ENCODE measurements at regions not wholly inside any gene's neighbourhood (a gene's known extent, or its start where the extent isn't known, plus 50 kb on each side); places are given as distances from the start of the nearest gene placed in this dataset.
"Not testable (repeated sequence)": the region's sequence is repeated elsewhere in the genome, so short reads cannot be mapped to it uniquely, and the experiment has no call there.

- Histone ChIP-seq H3K27me3 (replicated peaks; ENCODE audit: control insufficient read depth, insufficient read depth, low read length) (no peaks in the 10 kb centered on the region), H3K4me1 (no peaks in the 10 kb centered on the region), H3K9me3 (peaks cover 3% of the 10 kb centered on the region; the same call in 1 of the 2 replicates), H3K4me3 (ENCODE audit: low read depth, low read length) (no peak overlapping the region), H3K36me3 (ENCODE audit: control insufficient read depth, insufficient read depth, low read length) (no peaks in the 10 kb centered on the region)
- intact Hi-C loops (cut with micrococcal nuclease; ENCODE audit: unreplicated experiment) = no loop called here
- no peak overlapping the region for H3K27ac Mint-ChIP-seq (ENCODE audit: unreplicated experiment)
- ChIA-PET CTCF (no interaction called here), POLR2A (no interaction called here)
- H3K27me3 Mint-ChIP-seq (ENCODE audit: insufficient read depth, unreplicated experiment) = no peaks in the 10 kb centered on the region
- H3K36me3 Mint-ChIP-seq (ENCODE audit: insufficient read depth, unreplicated experiment) = no peaks in the 10 kb centered on the region
- H3K9me3 Mint-ChIP-seq (ENCODE audit: unreplicated experiment) = peaks cover 25% of the 10 kb centered on the region
- H3K4me3 Mint-ChIP-seq (ENCODE audit: unreplicated experiment) = no peak overlapping the region
- no peak for TF ChIP-seq CTCF (IDR thresholded peaks at IDR 0.05; ENCODE audit: insufficient read depth in 1 of 2, low read depth in 1 of 2, low read length in 1 of 2, severe bottlenecking in 1 of 2, unreplicated experiment in 1 of 2)
- no TSS peak for BruUV-seq (replicated peaks)
- H3K4me1 Mint-ChIP-seq (ENCODE audit: low read depth, unreplicated experiment) = peaks cover 7% of the 10 kb centered on the region
- no peak for DNase-seq
Observed at GRCh38 chr3:30453360-30454039, 152.9 kb upstream of the TGFBR2 start.

- no TSS peak for BruUV-seq (replicated peaks)
- Mint-ChIP-seq H3K36me3 (ENCODE audit: insufficient read depth, unreplicated experiment) (no peaks in the 10 kb centered on the region), H3K27me3 (ENCODE audit: insufficient read depth, unreplicated experiment) (no peaks in the 10 kb centered on the region), H3K4me3 (ENCODE audit: unreplicated experiment) (no peak overlapping the region), H3K4me1 (ENCODE audit: low read depth, unreplicated experiment) (peaks cover 7% of the 10 kb centered on the region), H3K9me3 (ENCODE audit: unreplicated experiment) (peaks cover 25% of the 10 kb centered on the region), H3K27ac (ENCODE audit: unreplicated experiment) (no peak overlapping the region)
- TF ChIP-seq CTCF (IDR thresholded peaks at IDR 0.05; ENCODE audit: insufficient read depth in 1 of 2, low read depth in 1 of 2, low read length in 1 of 2, severe bottlenecking in 1 of 2, unreplicated experiment in 1 of 2) = no peak
- ChIA-PET CTCF (no interaction called here), POLR2A (no interaction called here)
- DNase-seq = no peak
- H3K4me1 ChIP-seq = no peaks in the 10 kb centered on the region
- H3K4me3 ChIP-seq (ENCODE audit: low read depth, low read length) = no peak overlapping the region
- intact Hi-C loops (cut with micrococcal nuclease; ENCODE audit: unreplicated experiment) = no loop called here
- peaks cover 3% of the 10 kb centered on the region; the same call in 1 of the 2 replicates for H3K9me3 ChIP-seq
- no peaks in the 10 kb centered on the region for H3K36me3 ChIP-seq (ENCODE audit: control insufficient read depth, insufficient read depth, low read length)
- no peaks in the 10 kb centered on the region for H3K27me3 ChIP-seq (replicated peaks; ENCODE audit: control insufficient read depth, insufficient read depth, low read length)
Observed at GRCh38 chr3:30454636-30455035, 151.8 kb upstream of the TGFBR2 start.

- not testable (repeated sequence) for H3K36me3 Mint-ChIP-seq (ENCODE audit: insufficient read depth, unreplicated experiment); H3K27ac Mint-ChIP-seq (ENCODE audit: unreplicated experiment); BruUV-seq (replicated peaks)
Observed at GRCh38 chr3:30455112-30455511, 151.3 kb upstream of the TGFBR2 start.

More at GRCh38 chr3:30455112-30455511, 151.3 kb upstream of the TGFBR2 start:
- H3K4me3 Mint-ChIP-seq (ENCODE audit: unreplicated experiment); H3K9me3 ChIP-seq; CTCF ChIA-PET; H3K4me1 Mint-ChIP-seq (ENCODE audit: low read depth, unreplicated experiment); H3K27me3 Mint-ChIP-seq (ENCODE audit: insufficient read depth, unreplicated experiment); DNase-seq; intact Hi-C loops (cut with micrococcal nuclease; ENCODE audit: unreplicated experiment); H3K4me1 ChIP-seq; H3K27me3 ChIP-seq (replicated peaks; ENCODE audit: control insufficient read depth, insufficient read depth, low read length); H3K4me3 ChIP-seq (ENCODE audit: low read depth, low read length); POLR2A ChIA-PET; H3K36me3 ChIP-seq (ENCODE audit: control insufficient read depth, insufficient read depth, low read length): not testable (repeated sequence)
- H3K9me3 Mint-ChIP-seq (ENCODE audit: unreplicated experiment) = peaks cover 25% of the 10 kb centered on the region

All from Caco-2 (cell line).